Left ventricle myocardium superior (tissue), 1 donor: ENCODE measurements at regions not wholly inside any gene's neighbourhood (a gene's known extent, or its start where the extent isn't known, plus 50 kb on each side); places are given as distances from the start of the nearest gene placed in this dataset.

Experiments used
- ATAC-seq: fragments of 200-7000 bp; cut with Tn5 transposase; one replicate; pipeline ENCODE4 v1.9.1; 2020; ENCODE audit warnings: mild to moderate bottlenecking, moderate library complexity
- DNase-seq: peaks from one replicate; pipeline ENCODE4 v3.0.0-alpha.2; 2020
- intact Hi-C: fragments of 100-400 bp; cut with micrococcal nuclease; formaldehyde crosslinking; loops from one replicate; pipeline ENCODE4 v1.11.0; 2022
- donor health status: DM: no; HTN: yes; CAD: no; lungs with severe emphysema.

DNA sequence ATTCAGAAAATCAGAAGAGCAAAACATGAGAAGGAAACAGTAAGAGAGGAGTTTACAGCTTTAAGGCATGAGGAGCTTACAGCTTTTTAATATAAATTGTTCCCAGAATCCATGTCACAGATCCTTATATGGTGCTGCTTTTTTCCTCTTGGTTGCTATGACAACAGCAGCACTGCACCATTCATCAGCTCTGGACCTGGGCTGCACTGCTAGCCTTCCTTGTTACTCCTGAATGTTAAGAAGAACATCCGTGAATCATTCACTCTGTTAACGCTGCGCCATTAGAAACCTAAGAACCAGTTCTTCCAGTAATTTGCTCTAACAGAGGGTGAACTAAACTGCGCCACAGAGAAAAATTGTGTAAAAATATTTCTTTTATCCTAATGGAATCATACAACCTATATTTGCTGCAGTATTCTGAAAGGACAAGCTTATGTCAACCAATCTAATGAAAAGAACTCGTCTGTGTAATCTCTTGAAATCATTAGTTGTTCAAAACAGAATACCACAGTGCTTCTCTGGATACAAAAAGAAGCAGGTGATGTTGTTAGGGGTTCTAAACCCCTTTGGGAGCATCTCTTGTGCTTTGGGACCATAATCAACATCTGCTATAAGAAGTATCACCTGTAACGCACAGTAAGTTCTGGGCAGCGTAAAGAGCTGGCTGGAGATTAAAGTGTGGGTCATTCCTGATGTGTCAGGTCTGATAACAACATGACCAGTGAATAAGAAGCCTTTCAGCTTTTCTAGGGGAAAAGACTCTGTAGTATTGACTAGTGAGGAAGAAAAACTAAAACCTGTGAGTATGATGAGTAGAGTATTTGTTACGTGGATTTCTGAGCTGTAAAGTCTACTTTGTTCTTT lies 151.2 kb downstream of the TANC2 start:
- ATAC-seq (no peak), DNase-seq (no peak)
- intact Hi-C loops: no loop called here

GRCh38 chr17:63120406-63120805 lies 154.4 kb downstream of the TANC2 start:
- no peak for DNase-seq
- intact Hi-C loops: no loop called here
- no peak for ATAC-seq

DNA sequence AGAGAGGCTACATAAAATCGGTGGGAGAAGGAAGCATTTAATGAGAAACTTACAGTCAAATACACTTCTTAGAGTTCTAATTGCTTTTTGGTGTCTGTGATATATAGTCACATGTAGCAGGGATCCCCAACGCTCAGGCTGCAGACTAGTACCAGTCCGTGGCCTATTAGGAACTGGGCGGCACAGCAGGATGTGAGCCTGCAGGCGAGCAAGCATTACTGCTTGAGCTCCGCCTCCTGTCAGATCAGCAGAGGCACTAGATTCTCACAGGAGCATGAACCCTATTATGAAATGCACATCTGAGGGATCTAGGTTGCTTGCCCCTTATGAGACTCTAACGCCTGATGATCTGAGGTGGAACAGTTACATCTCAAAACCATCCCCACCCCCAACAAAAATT lies 158.5 kb downstream of the TANC2 start:
- intact Hi-C loops: no loop called here
- DNase-seq (no peak), ATAC-seq (no peak)

GRCh38 chr17:63124958-63125357 lies 158.9 kb downstream of the TANC2 start:
- DNase-seq (no peak), ATAC-seq (no peak)
- intact Hi-C loops: no loop called here

DNA sequence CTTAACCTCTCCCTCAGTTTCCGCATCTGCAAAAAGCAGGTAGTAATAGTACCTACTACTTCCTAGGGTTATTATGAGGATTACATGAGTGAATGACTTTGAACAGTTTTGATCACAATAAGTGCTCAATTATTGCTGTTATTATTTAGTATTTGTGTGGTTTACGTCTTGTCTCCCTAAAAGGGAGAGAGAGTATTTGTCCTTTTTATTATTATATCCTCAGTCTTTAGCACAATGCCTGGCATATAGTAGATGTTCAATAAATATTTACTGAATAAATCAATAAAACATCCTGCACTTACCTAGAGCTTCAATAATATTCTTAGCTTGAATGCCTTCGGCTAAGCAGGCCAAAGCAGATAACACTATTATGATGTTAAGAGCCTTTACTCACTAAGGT lies 160.0 kb downstream of the TANC2 start:
- intact Hi-C loops: no loop called here
- no peak for ATAC-seq
- DNase-seq: no peak

DNA sequence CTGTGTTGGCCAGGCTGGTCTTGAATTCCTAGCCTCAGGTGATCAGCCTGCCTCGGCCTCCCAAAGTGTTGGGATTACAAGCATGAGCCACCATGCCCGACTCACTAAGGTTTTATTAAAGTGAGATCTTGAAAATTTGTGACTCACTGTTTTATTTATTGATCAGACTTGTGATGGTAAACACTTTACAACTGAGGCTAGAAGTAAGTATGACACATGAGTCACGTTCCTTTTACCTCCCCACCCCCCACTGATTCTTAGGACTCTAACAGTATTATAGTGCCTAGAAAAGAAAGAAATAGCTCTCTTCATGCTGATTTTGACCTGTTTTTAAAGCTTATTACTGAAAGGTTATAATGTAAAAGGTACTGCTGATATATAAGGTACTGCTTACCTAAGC lies 160.6 kb downstream of the TANC2 start:
- DNase-seq: no peak
- intact Hi-C loops: no loop called here
- ATAC-seq: no peak

DNA sequence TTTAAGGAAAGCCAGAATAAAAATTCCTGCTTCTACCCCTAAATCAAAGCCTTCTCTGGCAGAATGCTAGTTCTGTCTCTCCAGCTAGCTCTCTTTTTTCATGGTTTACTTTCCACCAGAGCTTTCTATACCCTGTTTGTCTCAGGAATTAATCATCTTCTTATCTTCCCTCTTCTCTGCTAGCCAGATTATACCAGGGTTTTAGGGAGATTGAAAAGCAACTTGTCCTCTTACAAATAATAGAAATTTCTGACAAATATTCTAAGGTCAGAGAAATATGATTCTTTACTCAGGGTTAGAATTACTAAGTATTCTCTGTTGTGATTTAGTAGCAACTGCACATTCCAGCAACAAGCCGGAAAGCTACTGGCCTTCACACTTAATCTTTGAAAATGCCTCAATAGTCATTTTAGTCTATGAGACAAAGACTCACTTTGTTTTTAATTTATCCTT lies 166.4 kb downstream of the TANC2 start:
- DNase-seq (no peak), ATAC-seq (no peak)
- intact Hi-C loops: no loop called here

GRCh38 chr17:63133491-63133890 lies 167.5 kb downstream of the TANC2 start:
- ATAC-seq: no peak
- no peak for DNase-seq
- intact Hi-C loops: no loop called here

DNA sequence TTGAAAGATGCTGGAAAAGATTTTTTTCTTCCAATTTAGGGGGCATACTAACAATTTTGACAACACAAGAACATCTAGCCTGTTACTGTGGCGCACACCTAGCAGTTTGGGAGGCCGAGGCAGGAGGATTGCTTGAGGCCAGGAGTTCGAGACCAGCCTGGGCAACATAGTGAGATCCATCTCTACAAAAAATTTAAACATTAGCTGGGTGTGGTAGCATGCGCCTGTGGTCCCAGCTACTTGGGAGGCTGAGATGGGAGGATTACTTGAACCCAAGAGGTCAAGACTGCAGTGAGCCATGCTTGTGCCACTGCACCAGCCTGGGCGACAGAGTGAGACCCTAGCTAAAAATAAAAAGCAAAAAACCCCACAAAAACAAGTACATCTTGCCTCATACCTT lies 168.8 kb downstream of the TANC2 start:
- intact Hi-C loops: no loop called here
- no peak for ATAC-seq
- no peak for DNase-seq

GRCh38 chr17:63136369-63137012 lies 170.5 kb downstream of the TANC2 start:
- intact Hi-C loops: no loop called here
- ATAC-seq (no peak), DNase-seq (no peak)

DNA sequence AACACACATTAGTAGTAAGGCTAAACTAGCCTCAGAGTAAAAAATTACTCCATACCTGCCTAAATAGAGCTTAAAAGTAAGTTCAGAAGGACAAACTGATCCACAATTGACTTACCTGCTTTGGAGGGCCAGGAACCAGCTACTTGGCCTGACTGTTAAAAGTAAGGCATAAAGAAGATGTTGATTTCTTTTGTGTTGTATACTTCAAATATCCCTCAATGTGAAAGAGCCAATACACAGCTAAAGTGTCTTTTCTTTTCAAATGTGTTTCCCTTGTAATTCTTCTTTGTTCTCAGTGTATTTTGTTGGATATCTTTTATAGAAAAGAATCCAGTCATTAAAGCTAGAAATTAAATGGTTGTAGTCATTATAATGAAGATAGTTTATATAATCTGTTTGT lies 171.1 kb downstream of the TANC2 start:
- ATAC-seq (no peak), DNase-seq (no peak)
- intact Hi-C loops: no loop called here

DNA sequence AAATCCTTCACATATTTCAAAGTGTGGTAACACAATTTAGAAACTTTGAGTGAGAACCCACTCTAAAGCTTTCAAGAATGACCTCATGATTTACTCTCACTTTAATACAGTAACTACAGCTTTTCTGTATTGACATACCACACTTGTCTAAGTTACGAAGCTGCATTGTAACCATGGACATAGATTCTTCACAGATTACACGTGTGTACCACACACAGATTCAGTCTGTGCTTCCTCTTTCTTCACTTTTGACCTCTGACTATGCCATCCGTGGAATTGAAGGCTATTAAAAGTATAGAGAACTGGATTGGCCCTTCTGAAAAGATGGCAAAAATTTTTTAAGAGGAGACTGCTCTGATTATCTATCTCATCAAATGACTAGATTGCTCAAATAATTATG lies 172.7 kb downstream of the TANC2 start:
- intact Hi-C loops: no loop called here
- no peak for DNase-seq
- ATAC-seq: no peak

- DNase-seq (no peak), ATAC-seq (no peak)
- intact Hi-C loops: no loop called here
These were observed 173.3 kb downstream of the TANC2 start for GRCh38 chr17:63139356-63139755.

- no peak for ATAC-seq
- DNase-seq: no peak
- intact Hi-C loops: no loop called here
These were observed 174.2 kb downstream of the TANC2 start for GRCh38 chr17:63140255-63140654.

- intact Hi-C loops: no loop called here
- no peak for DNase-seq
- no peak for ATAC-seq
These were observed 176.8 kb downstream of the TANC2 start for GRCh38 chr17:63142836-63143235.

- no peak for ATAC-seq
- intact Hi-C loops: no loop called here
These were observed 184.5 kb downstream of the TANC2 start for GRCh38 chr17:63150490-63150889.

GRCh38 chr17:63150994-63151464 lies 185.0 kb downstream of the TANC2 start:
- no peak for DNase-seq
- ATAC-seq: no peak
- intact Hi-C loops: no loop called here

More at GRCh38 chr17:63150490-63150889, 184.5 kb downstream of the TANC2 start:
- DNase-seq: no peak

- intact Hi-C loops: no loop called here
- no peak for ATAC-seq
- no peak for DNase-seq
These were observed 186.0 kb downstream of the TANC2 start for GRCh38 chr17:63151941-63152523.

GRCh38 chr17:63153488-63153887 lies 187.5 kb downstream of the TANC2 start:
- ATAC-seq: no peak
- DNase-seq: no peak
- intact Hi-C loops: no loop called here

GRCh38 chr17:63154586-63155244 lies 188.7 kb downstream of the TANC2 start:
- intact Hi-C loops: no loop called here
- DNase-seq (no peak), ATAC-seq (no peak)
